ENCODE measurements at regions not wholly inside any gene's neighbourhood (a gene's known extent, or its start where the extent isn't known, plus 50 kb on each side); places are given as distances from the start of the nearest gene placed in this dataset.
"Not testable (repeated sequence)": the region's sequence is repeated elsewhere in the genome, so short reads cannot be mapped to it uniquely, and the experiment has no call there.

DNA sequence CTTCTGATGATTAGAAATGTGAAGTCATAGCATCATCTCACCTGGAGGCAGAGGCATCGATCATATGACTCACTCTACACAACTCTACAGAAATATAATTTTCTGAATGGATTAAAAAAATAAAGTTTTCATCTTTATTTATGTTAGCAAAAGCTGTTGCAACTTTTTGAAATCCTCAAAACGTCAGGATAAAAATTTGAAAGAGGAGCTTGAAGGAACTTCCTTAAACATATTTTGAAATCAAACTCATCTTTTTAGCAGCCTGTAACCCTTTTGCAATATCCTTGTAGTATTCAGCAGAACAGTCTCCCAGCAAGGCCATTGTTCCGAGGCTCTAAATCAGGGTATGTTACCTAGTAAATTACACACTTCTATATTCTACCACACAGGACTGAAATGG, 985.4 kb downstream of the PLOD2 start:
- no peak for DNase-seq (ENCODE audit: low read depth)

DNA sequence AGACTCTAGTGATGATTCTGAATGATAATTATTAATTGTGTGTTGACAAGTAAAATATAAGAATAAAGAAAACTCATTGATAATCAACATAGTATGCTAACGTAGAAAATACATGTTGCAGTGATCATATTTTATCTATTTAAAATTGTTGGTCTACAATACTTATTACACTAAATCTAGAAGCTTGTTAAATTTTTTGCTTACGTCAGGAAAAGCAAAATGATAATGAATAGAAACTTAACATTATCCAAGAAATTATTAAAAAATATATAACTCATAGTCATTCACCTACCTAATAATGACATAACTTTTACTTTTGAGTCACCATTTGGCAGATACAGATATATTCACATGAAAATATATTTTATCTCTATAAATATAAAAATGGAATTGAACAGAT, 984.1 kb downstream of the PLOD2 start:
- no peak for DNase-seq (ENCODE audit: low read depth)

DNA sequence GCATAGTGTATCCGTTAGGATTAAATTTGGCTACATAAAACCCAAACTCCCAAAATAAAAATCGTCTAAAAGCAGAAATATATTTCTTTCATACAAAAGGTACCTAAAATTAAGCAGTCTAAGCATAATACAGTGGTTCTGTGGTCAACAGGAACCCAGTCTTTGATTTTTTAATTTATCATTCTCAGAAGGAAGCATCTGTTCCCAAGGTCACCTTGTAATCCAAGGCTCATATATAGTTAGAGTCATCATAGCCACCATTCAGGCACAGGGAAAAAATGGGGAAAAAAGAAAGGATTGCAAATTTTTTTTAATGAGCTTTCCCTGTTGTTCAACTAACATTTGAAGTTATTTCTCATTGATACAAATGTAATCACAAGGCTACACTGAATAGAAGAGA, 983.2 kb downstream of the PLOD2 start:
- DNase-seq (ENCODE audit: low read depth) = no peak

DNA sequence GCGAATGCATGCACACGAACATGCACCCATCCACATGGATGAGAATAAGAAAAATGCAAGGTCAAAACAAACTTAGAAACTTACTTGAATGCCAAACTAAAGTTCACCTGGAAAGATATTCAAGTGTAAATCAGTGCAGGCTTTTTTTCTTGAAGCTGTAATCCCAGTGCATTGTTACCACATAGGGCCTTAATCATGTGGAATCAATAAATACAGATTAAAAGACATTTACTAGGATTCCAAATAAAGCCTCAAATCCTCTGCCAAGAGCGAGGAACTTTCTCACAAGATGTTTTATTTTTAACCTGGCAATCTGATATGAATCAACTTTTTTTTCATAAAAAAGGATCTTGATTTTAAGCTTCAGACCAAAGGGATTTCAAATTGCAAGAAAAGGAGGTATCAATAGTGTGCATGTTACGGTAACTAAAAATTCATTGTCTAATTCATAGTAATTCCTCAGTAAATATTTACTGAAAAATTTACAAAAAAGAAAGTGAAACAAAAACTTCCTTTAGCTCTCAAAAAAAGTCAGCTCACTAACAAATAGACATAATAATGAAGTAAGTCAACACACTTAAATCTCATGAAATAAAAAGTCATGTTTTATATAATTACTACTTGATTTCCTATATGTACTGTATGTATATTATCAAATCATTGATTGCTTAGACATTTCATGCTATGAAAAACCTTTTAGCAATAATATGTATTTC, 978.6 kb downstream of the PLOD2 start:
- no peak for DNase-seq (ENCODE audit: low read depth)

DNA sequence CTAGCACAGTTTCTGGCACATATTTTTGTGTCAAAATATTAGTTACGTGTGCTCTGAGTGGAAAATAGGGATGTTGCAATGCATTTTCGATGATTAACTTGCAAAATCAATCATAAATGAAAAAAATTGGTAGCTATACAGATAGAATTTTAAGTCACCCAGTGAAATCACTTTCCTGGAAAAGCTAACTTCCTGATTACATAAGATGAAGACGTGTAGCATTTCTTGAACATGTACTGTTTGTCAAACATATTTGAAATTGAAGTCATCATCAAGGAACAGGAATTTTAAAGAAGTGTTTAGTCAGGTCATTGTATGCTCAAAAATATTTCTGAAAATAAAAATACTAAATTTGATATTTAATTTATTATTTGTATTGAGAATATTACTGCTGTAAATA, 977.7 kb downstream of the PLOD2 start:
- no peak for DNase-seq (ENCODE audit: low read depth)

DNA sequence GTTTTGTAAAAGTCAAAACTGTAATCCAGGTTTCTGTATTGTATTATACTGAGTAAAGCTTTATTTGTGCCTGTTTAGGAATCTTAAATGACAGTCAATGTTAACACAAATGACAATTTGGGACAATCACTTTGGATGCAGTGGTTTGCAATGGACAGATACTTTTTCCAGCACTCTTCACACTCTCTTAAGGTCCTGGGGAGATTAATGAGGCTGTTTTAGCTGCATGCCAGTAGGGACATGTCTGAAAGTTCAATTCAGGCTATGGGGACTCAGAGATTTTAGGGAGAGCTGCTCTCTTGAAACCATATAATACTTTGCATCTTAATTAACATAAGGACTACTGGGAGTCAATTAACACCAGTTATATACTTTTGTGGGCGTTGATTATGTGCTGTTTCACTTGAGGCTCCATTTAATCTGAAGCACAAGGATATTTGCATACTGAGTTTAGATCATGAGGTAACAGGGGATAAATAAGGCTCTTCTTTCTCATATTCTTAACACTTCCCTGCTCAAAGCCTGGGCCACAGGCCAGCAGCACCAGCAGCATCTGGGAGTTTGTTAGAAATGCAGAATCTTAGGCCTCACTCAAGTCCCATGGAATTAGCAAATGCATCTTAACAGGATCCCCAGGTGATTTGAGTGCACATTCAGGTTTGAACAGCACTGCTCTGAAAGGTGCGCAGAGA, 972.8 kb downstream of the PLOD2 start:
- DNase-seq (ENCODE audit: low read depth) = no peak

DNA sequence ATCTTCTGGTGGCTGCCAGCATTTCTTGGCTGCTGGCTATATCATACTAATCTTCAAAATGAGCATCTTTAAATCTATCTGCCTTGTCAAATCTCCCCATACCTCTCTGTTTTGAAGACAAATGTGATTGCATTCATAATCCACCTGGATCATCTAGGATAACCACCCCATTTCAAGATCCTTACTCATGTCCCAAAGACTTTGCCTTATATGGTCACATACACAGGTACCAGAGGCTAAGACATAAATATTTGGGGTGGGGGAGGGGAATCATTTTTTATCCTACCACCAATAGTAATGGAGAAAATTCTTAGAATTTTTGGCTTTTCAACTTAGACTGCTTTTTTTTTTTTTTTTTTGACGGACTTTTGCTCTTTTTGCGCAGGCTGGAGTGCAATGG, 970.8 kb downstream of the PLOD2 start:
- no peak for DNase-seq (ENCODE audit: low read depth)

DNA sequence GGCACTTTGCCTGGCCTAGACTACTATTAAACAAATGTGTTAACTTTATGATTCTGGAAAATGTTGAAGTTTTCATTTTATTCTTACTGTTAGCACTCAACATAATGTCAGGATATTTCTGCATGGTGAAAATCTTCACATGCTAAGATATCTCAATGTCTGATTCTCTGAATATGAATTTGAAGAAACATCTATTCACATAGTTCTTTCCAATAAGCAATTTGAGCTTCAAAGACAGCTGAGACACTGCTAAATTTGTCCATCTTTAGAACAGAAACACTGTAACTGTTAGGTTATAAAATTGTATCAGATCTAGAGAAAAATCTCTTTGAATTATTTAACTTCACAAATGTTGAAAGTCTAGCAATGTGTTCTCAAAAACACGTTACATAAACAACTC, 970.2 kb downstream of the PLOD2 start:
- DNase-seq (ENCODE audit: low read depth) = no peak

DNA sequence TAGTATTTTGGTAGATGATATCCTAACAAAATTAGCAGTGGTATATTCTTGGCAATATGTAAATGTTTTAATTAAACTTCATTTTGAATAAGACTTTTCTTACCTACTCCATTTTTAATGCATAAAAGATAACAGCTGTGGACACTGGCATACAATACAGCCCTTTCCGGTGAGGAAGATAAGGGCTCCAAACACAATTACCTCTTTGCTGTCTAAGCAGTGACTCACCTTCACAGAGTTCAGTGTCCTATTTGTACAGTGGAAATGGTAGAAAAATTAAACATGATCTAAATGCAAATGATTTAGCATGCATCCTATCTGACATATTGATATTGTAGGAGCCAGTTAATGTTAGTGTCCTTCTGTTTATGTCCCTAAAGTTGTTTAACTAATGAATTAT, 969.4 kb downstream of the PLOD2 start:
- DNase-seq (ENCODE audit: low read depth) = no peak

DNA sequence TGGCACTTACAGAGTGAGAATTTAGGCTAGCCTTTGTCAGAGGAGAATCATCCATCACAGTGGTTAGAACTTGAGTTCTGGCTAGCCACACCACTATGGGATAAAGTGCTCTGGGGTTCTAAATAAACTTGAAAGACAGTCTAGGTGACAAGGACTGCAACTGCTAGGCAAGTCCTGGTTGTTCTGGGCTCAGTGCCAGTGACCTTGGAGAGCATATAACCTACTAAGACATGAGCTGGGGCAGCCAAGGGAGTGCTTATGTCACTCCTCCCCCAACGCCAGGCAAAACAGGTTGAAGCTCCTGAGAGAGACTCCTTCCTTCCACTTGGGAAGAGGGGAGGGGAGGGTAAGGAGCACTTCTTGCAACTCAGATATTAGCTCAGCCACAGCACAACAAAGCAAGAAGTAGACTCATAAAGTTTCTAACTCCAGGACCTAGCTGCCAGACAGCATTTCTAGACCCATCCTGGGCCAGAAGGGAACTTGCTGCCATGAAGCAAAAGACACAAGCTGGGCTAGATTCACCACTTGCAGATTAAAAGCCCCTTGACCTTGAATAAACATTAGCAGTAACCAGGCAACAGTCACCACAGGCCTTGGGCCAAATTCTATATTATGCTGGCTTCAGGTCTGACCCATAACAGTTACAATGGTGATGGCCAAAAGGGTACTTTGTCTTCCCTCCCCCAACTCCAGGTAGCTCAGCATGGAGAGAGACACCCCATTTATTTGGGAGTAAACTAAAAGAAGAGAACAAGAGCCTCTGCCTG, 963.7 kb downstream of the PLOD2 start:
- no peak for DNase-seq (ENCODE audit: low read depth)

DNA sequence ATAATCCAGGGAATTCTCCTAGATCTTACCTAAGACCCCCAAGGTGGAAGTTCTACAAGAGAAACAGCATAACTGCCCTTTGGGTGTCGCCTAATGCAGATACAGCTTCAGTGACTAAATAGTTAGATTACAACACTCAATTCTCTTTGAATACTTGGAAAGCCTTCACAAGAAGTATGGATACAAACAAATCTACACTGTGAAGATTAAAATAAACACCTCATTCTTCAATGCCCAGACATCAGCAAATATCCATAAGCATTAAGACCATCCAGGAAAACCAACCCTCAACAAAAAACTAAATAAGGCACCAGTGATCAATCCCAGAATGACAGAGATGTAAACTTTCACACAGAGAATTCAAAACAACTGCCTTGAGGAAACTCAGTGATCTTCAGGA, 963.2 kb downstream of the PLOD2 start:
- no peak for DNase-seq (ENCODE audit: low read depth)

DNA sequence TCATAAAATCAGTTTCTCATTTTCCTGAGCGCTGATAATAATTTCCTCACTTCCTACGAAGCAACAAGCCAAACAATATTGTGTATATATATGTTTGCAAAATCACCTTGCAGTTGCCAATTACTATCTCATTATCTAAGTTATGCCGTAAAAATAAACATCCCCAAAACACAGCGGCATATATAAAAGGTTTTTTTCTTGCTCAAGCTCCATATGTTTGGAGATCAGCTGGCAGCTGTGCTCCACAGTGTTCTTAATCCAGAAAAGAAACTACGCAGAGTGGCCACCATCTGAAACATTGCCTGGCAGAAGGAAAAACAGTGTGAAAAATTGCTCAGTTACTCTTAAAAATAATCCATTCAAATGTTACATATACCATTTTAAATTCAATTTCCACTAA, 951.4 kb downstream of the PLOD2 start:
- no peak for DNase-seq (ENCODE audit: low read depth)

DNA sequence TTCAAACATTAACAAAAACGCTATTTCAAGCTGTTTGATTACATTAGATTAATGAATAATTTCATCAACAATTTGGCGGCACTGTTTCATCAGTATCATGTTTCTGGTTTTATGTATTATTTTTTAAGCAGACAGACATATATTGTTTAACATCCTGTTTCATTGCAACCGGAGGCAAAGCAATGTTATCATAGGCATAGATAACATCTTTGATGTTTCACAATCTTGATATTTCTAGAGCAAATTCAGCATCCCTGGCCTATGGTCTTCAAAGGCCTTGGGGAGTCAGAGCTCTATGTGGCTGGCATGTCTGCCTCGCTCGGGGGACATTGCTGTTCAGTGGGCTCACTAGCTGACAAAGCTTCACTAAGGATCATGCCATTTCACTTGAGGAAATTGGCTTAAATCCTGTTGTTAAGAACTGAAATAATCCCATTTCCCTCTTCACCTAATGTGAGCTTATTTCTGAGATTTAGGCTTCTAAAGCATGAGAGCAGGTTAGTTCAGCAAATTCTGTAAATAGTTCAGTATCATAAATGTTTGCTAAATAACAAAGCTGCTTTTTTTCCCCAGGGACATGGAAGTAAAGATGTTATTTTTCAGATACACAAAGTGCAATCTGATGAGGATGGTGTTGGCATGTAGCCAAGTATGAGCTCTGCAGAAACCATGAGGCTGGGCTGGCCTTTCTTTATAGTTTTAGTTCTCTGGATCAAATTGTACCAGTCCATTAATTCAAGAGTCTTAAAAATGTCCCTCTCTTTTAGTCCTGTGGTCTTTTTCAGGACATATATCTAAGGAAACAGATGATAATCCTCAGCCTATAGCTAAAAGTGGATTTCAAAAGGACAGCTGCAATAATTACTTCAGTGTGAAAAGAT, 941.4 kb downstream of the PLOD2 start:
- no peak for DNase-seq (ENCODE audit: low read depth)

DNA sequence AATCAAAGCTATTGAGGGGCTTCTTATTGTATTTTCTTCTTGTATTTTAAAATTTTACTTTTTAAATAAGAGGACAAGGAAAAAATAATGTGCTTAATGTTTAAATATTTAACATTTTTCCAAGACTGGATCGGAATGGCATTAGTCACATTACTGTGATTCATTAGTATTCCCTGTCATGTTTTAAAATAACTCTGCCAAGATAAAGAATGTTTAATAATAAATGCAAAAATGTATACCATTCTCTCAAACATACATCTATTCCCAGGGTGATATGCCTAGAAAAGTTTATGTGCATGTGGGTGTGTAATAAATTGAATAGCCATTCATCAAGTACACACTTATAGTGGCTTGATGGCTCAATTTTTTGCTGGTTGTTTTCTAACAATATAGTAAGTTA, 936.1 kb downstream of the PLOD2 start:
- DNase-seq (ENCODE audit: low read depth) = no peak

DNA sequence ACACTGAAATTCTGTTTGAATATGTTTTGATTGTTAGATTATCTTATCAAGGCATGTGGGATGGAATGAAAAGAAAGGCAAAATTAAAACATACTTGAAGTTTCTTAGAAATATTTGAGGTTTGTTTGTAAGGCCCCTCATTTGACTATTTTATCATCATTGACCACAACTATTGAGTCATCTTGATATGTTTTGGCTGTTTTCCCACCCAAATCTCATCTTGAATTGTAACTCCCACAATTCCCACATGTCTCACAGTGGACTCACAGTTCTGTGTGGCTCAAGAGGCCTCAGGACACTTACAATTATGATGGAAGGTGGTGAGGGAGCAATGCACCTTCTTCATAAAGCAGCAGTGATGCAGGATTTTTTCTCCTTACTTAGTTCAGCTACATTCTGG, 917.1 kb downstream of the PLOD2 start:
- peak; percentile 8 for DNase-seq (ENCODE audit: low read depth)

DNA sequence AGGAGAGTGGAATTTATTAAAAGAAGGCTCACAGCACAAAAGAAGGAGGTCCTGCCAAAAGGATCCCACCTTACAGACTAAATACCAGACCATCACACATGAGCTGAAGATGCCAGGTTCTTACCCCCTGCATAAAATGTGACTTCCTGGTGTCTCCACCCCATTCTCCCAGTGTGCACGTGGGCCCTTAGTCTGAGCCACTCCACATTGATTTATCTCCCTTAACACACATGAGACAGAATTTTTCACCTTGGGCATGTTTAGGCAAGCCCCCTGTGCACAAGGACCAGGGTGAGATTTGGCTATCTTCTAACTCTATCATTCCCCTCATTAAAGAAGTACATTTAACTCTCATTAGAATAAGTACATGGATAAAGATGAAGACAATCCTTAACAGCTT, 916.7 kb downstream of the PLOD2 start:
- DNase-seq (ENCODE audit: low read depth) = no peak

DNA sequence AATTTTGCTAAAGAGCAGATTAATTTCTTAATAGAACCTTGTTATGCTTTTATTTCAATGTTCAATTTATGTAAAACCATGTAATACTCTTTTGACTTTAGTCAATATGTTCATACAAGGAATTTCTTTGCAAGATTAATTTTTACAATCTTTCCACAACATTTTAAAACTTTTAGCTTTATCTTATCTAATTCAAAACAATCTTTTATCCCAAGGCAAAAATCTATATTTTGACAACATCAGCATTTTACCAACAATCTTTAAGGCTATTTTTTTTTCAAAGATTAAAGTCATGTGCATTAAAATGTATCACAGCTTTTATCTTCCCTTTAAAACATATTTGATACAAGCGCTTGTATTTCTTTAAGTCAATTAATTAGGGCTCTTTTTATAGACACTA, 914.7 kb downstream of the PLOD2 start:
- no peak for DNase-seq (ENCODE audit: low read depth)

DNA sequence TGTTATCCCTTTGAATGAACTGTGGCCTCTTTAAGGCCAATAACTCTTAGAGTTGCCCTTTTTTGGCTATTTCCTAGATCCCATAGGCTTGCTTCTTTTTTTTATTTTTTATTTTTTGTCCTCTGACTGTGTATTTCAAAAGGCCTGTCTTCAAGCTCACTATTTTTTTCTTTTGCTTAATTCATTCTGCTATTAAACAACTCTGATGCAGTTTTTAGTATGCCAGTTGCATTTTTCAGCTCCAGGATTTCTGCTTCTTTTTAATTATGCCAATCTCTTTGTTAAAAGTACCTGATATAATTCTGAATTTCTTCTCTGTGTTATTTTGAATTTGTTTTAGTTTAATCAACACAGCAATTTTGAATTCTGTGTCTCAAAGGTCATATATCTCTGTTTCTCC, 912.1 kb downstream of the PLOD2 start:
- no peak for DNase-seq (ENCODE audit: low read depth)

DNA sequence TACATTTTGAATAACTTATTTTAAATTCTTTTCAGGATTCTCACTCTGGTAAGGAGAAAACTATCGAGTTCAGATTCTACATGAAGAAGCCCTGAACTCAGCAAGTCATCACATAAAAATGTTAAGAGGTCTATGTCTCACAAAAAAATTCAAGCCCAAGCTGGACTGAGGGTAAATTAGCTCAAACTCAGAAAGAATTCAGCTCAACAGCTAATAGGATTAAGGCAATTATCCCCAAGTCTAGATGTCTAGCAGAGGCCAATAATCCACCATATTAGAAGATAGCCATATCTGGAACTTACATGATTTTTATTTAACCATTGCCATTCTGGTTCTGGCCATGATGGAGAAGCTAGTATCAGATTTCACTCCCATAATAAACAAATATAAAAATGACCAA, 909.7 kb downstream of the PLOD2 start:
- no peak for DNase-seq (ENCODE audit: low read depth)

DNA sequence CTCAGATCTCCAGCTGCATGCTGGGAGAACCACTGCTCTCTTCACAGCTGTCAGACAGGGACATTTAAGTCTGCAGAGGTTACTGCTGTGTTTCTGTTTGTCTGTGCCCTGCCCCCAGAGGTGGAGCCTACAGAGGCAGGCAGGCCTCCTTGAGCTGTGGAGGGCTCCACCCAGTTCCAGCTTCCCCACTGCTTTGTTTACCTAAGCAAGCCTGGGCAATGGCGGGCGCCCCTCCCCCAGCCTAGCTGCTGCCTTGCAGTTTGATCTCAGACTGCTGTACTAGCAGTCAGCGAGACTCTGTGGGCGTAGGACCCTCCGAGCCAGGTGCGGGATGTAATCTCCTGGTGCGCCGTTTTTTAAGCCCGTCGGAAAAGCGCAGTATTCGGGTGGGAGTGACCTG, 903.0 kb downstream of the PLOD2 start:
- DNase-seq (ENCODE audit: low read depth) = not testable (repeated sequence)

DNA sequence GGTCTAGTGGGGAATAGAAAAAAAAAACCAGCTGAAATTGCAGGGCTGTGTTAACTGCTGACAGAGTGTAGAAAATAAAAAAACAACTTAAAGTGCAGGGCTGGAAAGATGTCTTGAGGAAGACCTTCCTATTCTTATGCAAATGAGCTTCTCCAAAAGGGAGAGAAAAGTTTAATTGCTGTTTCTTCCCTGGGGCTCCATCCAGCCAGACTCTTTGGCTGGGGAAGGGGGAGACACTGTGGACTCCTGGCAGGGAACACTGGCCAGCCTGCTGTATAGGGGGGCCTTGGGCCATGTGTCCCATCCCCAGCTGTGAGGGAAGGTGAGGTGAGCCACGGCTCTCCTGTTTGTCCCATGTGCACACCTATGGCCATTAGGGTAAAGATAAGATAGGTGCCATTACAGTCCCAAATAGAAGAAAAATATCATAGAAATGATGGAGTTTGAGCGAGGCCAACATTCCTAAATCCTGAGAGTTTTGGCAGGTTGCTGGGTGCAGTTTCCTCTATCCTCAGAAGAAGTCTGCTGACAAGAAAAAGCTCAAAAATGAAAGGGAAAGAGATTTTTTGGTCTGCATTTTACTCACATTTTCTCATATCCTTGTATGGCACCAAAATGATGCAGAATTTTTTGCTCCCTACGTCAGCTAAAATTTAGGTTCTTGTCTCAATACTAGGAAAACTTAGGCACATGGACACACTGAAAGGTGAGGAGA, 901.7 kb downstream of the PLOD2 start:
- DNase-seq (ENCODE audit: low read depth) = no peak
